GM20000 (cell line): ENCODE measurements at regions not wholly inside any gene's neighbourhood (a gene's known extent, or its start where the extent isn't known, plus 50 kb on each side); places are given as distances from the start of the nearest gene placed in this dataset.

ENCODE experiments used
- DNase-seq: peaks from one replicate; pipeline ENCODE4 v3.0.0; 2012; ENCODE audit warnings: low spot score
- CTCF ChIP-seq: IDR thresholded peaks from 2 replicates; pipeline ENCODE4 v1.5.1; 2012; ENCODE audit warnings: mild to moderate bottlenecking, control low read depth; ENCODE audit errors: extremely low read depth, missing control alignments

DNA sequence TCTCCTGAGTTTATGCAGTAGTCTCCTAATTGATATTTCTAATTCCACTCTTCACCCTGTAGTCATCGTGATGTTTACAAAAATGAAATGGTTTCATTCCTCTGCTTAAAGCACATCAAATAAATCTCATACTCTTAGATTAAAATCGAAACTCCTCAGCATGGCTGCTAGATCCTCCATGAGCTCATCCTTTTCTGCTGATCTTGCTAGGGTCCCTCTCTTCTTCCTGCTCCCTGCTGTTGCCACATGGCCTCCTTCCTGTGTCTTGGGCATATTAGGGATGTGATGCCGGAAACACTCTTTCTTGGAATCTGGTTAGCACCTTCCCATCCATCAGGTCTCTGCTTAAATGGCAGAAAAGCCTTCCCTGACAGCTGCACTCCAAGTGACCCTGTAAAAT lies 59.5 kb upstream of the MEGF10 start:
- no peak for DNase-seq
- TF ChIP-seq CTCF = no peak

DNA sequence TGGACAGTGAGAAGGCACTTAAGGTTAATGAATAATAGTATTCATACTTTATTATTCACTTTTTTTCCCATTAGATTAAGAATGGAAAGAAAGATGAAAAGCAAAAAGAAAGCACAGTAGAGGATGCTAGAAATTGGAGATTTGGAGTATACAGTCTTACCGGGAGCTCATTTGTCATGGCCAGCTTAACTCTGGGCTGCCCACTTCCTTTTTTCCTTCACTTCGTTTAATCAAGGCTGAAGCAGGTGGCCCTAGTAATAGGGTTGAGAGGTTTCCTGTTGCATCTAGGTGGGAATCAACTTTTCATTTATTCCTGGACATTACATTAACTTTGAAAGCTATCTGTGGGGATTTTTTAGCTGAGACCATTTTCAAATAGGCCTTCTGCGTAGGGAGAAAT lies 57.0 kb upstream of the MEGF10 start:
- TF ChIP-seq CTCF = no peak
- no peak for DNase-seq

DNA sequence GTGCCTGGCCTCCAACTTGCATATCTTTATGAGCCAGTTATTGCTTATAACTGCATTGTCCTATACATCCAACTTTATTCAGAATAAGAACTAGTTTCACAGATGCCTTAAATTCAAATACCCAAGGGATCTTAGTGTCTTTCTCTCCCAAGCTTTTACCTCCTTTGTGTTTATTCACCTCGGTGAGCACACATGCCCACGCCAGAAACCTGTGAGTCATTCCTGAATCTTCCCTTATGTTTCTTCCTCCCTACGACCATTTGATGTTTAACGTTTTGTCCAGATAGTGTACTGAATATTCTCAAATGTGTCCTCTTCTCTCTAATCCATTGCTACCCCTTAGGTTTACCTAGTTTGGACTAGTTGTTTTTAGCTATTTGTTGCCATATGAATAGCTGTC lies 55.5 kb upstream of the MEGF10 start:
- no peak for DNase-seq
- TF ChIP-seq CTCF = no peak

- no peak for DNase-seq
- TF ChIP-seq CTCF = no peak
Observed at GRCh38 chr5:127236254-127236653, 54.3 kb upstream of the MEGF10 start.
